ENCODE measurements at regions not wholly inside any gene's neighbourhood (a gene's known extent, or its start where the extent isn't known, plus 50 kb on each side); places are given as distances from the start of the nearest gene placed in this dataset.

DNA sequence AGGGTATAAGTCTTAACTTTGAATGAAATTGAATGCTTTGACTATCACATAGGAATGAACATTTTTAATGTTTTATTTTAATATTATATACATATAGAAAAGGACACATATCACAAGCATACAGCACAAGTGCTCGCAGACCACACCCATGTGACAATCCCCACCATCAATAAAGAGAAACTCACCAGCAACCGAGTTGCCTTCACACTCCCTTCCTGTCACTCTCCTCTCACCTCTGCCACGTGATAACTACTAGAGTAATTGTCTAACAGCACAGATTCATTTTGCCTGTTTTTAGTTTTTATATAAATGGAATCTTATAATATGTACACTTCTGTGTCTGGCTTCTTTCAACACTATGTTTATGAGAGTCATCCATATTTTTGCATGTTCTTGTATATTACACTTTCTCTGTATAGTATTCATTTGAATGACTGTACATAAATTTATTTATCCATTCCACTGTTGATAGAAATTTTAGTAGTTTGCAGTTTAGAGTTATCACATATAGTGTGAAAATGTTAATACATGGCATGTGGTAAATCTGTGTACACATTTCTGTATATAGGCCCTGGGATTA is 304.9 kb upstream of the DUSP10 start:
- ChIA-PET CTCF (no interaction called here), POLR2A (ENCODE audit: unreplicated experiment) (no interaction called here)
- Histone ChIP-seq H4K20me1 (ENCODE audit: insufficient read depth) (no peaks in the 10 kb centered on the region), H3K27ac (no peak overlapping the region), H3K9me2 (ENCODE audit: insufficient read depth) (no peaks in the 10 kb centered on the region), H3K36me3 (ENCODE audit: low read depth) (no peaks in the 10 kb centered on the region), H3K4me2 (no peak overlapping the region), H3K27me3 (ENCODE audit: insufficient read depth, low read depth) (no peaks in the 10 kb centered on the region), H2AFZ (no peak overlapping the region), H3K4me1 (replicated peaks; ENCODE audit: insufficient read depth) (peaks cover 13% of the 10 kb centered on the region; the same call in 1 of the 2 replicates), H3K79me2 (ENCODE audit: low read depth) (no peaks in the 10 kb centered on the region), H3F3A (ENCODE audit: insufficient read depth, low read depth) (no peaks in the 10 kb centered on the region), H3K9me3 (ENCODE audit: insufficient read depth, low read depth) (no peaks in the 10 kb centered on the region), H3K4me3 (no peak overlapping the region)
- DNase-seq, result no peak
- intact Hi-C loops (cut with micrococcal nuclease; ENCODE audit: unreplicated experiment), result no loop called here
- TF ChIP-seq, protein P1, sequence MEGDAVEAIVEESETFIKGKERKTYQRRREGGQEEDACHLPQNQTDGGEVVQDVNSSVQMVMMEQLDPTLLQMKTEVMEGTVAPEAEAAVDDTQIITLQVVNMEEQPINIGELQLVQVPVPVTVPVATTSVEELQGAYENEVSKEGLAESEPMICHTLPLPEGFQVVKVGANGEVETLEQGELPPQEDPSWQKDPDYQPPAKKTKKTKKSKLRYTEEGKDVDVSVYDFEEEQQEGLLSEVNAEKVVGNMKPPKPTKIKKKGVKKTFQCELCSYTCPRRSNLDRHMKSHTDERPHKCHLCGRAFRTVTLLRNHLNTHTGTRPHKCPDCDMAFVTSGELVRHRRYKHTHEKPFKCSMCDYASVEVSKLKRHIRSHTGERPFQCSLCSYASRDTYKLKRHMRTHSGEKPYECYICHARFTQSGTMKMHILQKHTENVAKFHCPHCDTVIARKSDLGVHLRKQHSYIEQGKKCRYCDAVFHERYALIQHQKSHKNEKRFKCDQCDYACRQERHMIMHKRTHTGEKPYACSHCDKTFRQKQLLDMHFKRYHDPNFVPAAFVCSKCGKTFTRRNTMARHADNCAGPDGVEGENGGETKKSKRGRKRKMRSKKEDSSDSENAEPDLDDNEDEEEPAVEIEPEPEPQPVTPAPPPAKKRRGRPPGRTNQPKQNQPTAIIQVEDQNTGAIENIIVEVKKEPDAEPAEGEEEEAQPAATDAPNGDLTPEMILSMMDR (conservative IDR thresholded peaks at IDR 0.05), result no peak
- TF ChIP-seq EZH2 (IDR thresholded peaks at IDR 0.05; ENCODE audit: low read depth), result no peak
- no TSS peak for BruUV-seq (replicated peaks)

DNA sequence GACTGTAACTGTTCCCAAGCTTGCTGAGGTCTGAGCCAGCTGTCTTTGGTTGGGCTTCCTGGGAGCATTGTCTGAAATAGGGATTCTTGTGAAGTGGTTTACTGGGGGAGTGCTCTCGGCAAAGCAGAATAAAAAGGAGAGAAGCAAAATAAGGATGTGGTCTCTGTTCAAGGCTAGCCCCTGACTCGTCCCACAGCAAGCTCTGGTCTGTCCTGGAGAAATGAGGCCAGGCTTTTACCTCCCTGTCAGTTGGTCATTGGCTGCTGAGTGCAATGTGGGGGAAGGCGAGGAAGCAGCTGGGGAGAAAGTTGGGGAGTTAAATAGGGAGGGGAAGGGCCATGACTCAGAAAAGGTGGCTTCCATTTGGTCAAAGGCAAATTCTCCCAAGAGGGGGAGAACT is 303.9 kb upstream of the DUSP10 start:
- CTCF ChIA-PET, result no interaction called here
- no TSS peak for BruUV-seq (replicated peaks)
- DNase-seq, result no peak
- no peak overlapping the region for H3K27ac ChIP-seq
- no peaks in the 10 kb centered on the region for H3K36me3 ChIP-seq (ENCODE audit: low read depth)
- intact Hi-C loops (cut with micrococcal nuclease; ENCODE audit: unreplicated experiment), result no loop called here
- no peaks in the 10 kb centered on the region for H3K79me2 ChIP-seq (ENCODE audit: low read depth)
- H3K4me3 ChIP-seq, result no peak overlapping the region
- no peak for TF ChIP-seq EZH2 (IDR thresholded peaks at IDR 0.05; ENCODE audit: low read depth)
- TF ChIP-seq, protein P1 (conservative IDR thresholded peaks at IDR 0.05), result no peak
- H4K20me1 ChIP-seq (ENCODE audit: insufficient read depth), result no peaks in the 10 kb centered on the region
- POLR2A ChIA-PET (ENCODE audit: unreplicated experiment), result no interaction called here
- H3K4me2 ChIP-seq, result no peak overlapping the region
- no peaks in the 10 kb centered on the region for H3K9me2 ChIP-seq (ENCODE audit: insufficient read depth)
- no peaks in the 10 kb centered on the region for H3F3A ChIP-seq (ENCODE audit: insufficient read depth, low read depth)
- no peak overlapping the region for H2AFZ ChIP-seq
- H3K4me1 ChIP-seq (replicated peaks; ENCODE audit: insufficient read depth), result peaks cover 13% of the 10 kb centered on the region; the same call in 1 of the 2 replicates
- no peaks in the 10 kb centered on the region for H3K27me3 ChIP-seq (ENCODE audit: insufficient read depth, low read depth)
- no peaks in the 10 kb centered on the region for H3K9me3 ChIP-seq (ENCODE audit: insufficient read depth, low read depth)

DNA sequence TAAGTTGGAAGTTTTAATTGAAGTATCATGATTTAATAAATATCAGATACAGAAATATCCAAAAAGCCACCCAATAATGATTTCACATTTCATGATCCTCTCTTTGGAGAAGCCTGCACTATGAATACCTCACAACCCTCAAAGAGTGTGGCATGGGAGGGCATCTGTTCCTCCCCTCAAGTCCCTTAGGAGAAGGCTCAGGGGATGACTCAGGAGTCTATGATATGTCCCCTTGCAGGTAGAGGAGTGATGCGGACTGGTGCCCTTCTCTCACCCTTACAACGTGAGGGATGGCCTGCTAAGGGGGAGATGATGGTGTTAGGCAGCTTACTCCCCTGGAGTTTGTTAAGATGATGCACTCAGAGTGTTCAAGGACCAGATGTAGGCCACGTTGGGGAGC is 303.3 kb upstream of the DUSP10 start:
- Histone ChIP-seq H3K27ac (no peak overlapping the region), H3K4me3 (no peak overlapping the region), H3K9me3 (ENCODE audit: insufficient read depth, low read depth) (no peaks in the 10 kb centered on the region), H4K20me1 (ENCODE audit: insufficient read depth) (no peaks in the 10 kb centered on the region), H3F3A (ENCODE audit: insufficient read depth, low read depth) (no peaks in the 10 kb centered on the region), H3K36me3 (ENCODE audit: low read depth) (no peaks in the 10 kb centered on the region), H3K79me2 (ENCODE audit: low read depth) (no peaks in the 10 kb centered on the region), H3K4me2 (no peak overlapping the region), H3K9me2 (ENCODE audit: insufficient read depth) (no peaks in the 10 kb centered on the region), H2AFZ (no peak overlapping the region), H3K27me3 (ENCODE audit: insufficient read depth, low read depth) (no peaks in the 10 kb centered on the region), H3K4me1 (replicated peaks; ENCODE audit: insufficient read depth) (peaks cover 13% of the 10 kb centered on the region; the same call in 1 of the 2 replicates)
- CTCF ChIA-PET, result no interaction called here
- TF ChIP-seq, protein P1 (conservative IDR thresholded peaks at IDR 0.05), result no peak
- TF ChIP-seq EZH2 (IDR thresholded peaks at IDR 0.05; ENCODE audit: low read depth), result no peak
- intact Hi-C loops (cut with micrococcal nuclease; ENCODE audit: unreplicated experiment), result no loop called here
- no TSS peak for BruUV-seq (replicated peaks)
- POLR2A ChIA-PET (ENCODE audit: unreplicated experiment), result no interaction called here
- DNase-seq, result no peak

Measured in PC-9 (cell line).